Mucosa of rectum (tissue), 2 donors: ENCODE measurements at regions not wholly inside any gene's neighbourhood (a gene's known extent, or its start where the extent isn't known, plus 50 kb on each side); places are given as distances from the start of the nearest gene placed in this dataset.

ENCODE experiments used
- H3K27ac ChIP-seq, 2 donors: one replicate each; pipeline ENCODE4 v1.7.0; 2013; ENCODE audit warnings: inconsistent platforms in 2 of 2, low read depth in 2 of 2, low read length in 2 of 2
- H3K27me3 ChIP-seq, 2 donors: one replicate each; pipeline ENCODE4 v1.7.0; 2013; ENCODE audit warnings: low read length in 2 of 2; ENCODE audit not compliant: control insufficient read depth in 2 of 2, insufficient read depth in 2 of 2
- H3K36me3 ChIP-seq, 2 donors: one replicate each; pipeline ENCODE4 v1.7.0; 2013; ENCODE audit warnings: low read length in 2 of 2; ENCODE audit not compliant: control insufficient read depth in 2 of 2, insufficient read depth in 2 of 2
- H3K4me1 ChIP-seq, 2 donors: one replicate each; pipeline ENCODE4 v1.7.0; 2013; ENCODE audit warnings: low read length in 2 of 2, mild to moderate bottlenecking in 1 of 2; ENCODE audit not compliant: control insufficient read depth in 2 of 2, insufficient read depth in 2 of 2
- H3K4me3 ChIP-seq, 2 donors: one replicate each; pipeline ENCODE4 v1.7.0; 2013; ENCODE audit warnings: low read length in 2 of 2
- H3K9ac ChIP-seq, 2 donors: one replicate each; pipeline ENCODE4 v1.7.0; 2013; ENCODE audit warnings: low read length in 2 of 2, low read depth in 1 of 2, mild to moderate bottlenecking in 1 of 2
- H3K9me3 ChIP-seq, 2 donors: one replicate each; pipeline ENCODE4 v1.7.0; 2013; ENCODE audit warnings: low read length in 2 of 2; ENCODE audit not compliant: control insufficient read depth in 2 of 2
- donor health status: healthy.
- donor health status: Normal muscosa, but diverticular disease.

DNA sequence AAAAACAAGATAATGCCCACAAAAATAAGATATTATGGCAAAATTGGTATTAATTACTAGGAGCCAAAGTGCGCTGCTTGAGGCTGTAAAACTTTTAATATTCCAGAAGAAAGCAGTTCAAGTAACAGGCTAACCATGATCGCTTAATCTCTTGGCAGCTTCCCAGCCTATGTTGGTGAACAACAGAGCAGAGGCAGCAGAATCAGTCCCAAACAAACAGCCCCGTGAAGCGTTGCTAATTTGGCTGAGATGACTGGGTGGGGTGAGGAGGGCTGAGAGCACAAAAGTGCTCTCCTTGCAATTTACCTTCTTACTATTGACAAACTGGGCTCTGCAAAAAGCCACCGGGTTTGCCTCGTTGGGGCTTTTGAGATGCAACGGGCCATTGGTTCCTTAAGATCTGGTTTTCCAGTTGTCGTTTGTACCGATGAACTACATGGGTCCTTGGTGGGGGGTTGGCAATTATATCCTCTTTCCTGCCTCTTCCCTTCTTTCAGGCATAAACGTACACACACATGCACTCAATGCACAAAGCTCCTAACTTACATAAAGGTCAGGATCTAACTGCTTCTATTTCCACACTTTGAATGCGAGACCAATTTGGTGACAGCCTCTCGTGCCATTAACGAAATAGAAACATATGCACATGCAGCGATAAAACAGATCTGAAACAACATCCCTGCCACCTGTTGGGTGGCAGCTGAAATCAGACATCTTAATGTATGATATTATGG is 407.6 kb upstream of the CADM1 start:
- Histone ChIP-seq H3K4me3 (no peak overlapping the region), H3K27me3 (no peaks in the 10 kb centered on the region), H3K36me3 (no peaks in the 10 kb centered on the region), H3K27ac (no peak overlapping the region), H3K4me1 (no peaks in the 10 kb centered on the region), H3K9me3 (no peaks in the 10 kb centered on the region), H3K9ac (no peak overlapping the region)

GRCh38 chr11:115910379-115910778 is 406.2 kb upstream of the CADM1 start:
- H3K36me3 ChIP-seq: no peaks in the 10 kb centered on the region
- H3K9ac ChIP-seq: no peak overlapping the region
- H3K4me1 ChIP-seq: no peaks in the 10 kb centered on the region
- H3K4me3 ChIP-seq: no peak overlapping the region
- no peaks in the 10 kb centered on the region for H3K27me3 ChIP-seq
- H3K9me3 ChIP-seq: no peaks in the 10 kb centered on the region
- H3K27ac ChIP-seq: no peak overlapping the region

DNA sequence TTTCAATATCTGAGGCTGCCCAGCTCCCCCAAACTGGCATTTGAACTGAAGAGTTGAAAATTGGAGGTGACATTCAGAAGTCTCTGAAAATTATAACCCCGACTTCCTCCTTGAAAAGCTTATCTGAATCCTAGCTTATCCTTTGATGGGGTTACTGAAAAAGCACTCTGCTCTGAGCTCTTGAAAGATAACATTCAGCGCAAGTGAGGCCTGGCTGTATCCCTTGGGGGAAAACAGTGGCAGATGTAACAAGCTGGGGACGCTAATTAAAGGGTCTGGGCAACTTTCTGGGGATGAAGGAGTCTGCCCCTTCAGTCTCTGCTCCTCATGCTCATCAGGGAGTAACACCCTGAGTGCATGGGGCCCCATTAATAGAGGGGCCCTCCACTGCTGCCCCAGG is 402.0 kb upstream of the CADM1 start:
- Histone ChIP-seq H3K9ac (no peak overlapping the region), H3K9me3 (no peaks in the 10 kb centered on the region), H3K4me1 (no peaks in the 10 kb centered on the region), H3K4me3 (no peak overlapping the region), H3K27me3 (no peaks in the 10 kb centered on the region), H3K36me3 (no peaks in the 10 kb centered on the region), H3K27ac (no peak overlapping the region)

DNA sequence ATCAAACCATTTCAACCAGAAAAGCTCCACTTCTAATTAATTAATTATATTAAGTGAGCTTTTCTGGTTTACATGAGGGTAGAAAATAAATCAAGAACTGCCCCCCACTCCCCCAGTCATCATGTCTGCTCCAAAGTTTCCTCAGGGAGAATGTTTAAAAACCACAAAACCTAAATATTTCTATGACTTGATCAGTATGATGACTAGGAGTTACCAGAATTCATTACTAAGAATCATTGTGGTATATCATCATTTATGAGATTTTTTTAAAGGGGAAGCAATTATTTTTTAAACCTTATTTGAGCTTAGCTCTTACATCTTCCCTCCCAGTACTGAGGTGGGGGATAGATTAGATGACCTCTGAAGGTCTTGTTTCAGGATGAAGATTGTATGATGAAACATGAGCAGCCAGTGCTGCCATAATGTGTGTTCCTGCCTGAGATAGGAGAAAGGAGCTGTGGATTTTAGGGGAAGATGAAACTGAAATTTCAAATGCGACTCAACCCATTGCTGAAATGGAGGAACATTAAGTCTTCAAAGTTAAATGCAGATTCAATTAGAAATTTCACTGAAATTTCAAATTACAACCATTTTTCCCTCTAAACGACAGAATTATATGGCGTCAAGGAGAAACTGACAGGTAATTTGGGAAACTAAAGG is 401.3 kb upstream of the CADM1 start:
- Histone ChIP-seq H3K36me3 (no peaks in the 10 kb centered on the region), H3K27ac (no peak overlapping the region), H3K9ac (no peak overlapping the region), H3K4me3 (no peak overlapping the region), H3K27me3 (no peaks in the 10 kb centered on the region), H3K9me3 (no peaks in the 10 kb centered on the region), H3K4me1 (no peaks in the 10 kb centered on the region)

DNA sequence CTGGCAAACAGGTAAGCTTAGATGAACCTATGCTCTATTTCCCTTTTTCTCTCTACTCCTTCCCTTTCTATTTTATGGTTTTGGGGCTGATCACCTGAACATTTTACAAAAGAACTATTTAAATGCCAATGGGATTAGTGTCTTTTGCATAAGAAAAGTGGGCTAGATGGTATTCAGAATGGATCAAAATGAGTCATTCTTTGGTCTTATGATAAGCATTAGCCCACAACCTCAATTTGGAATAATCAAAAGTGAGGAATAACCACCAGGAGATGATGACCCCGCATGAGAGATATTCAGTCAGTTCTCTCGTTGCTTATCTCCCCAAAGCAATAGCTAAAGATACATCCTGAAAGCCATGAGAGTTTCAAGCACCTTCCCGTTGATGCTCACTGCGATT is 399.0 kb upstream of the CADM1 start:
- Histone ChIP-seq H3K27ac (no peak overlapping the region), H3K4me3 (no peak overlapping the region), H3K4me1 (no peaks in the 10 kb centered on the region)

GRCh38 chr11:115901069-115901468 is 396.9 kb upstream of the CADM1 start:
- no peak overlapping the region for H3K9ac ChIP-seq
- no peak overlapping the region for H3K27ac ChIP-seq
- H3K36me3 ChIP-seq: no peaks in the 10 kb centered on the region
- no peak overlapping the region for H3K4me3 ChIP-seq
- no peaks in the 10 kb centered on the region for H3K4me1 ChIP-seq
- H3K27me3 ChIP-seq: no peaks in the 10 kb centered on the region
- H3K9me3 ChIP-seq: no peaks in the 10 kb centered on the region

More for the DNA sequence above, 399.0 kb upstream of the CADM1 start:
- Histone ChIP-seq H3K9ac (no peak overlapping the region), H3K9me3 (no peaks in the 10 kb centered on the region), H3K27me3 (no peaks in the 10 kb centered on the region), H3K36me3 (no peaks in the 10 kb centered on the region)

GRCh38 chr11:115900111-115900510 is 395.9 kb upstream of the CADM1 start:
- H3K4me3 ChIP-seq: no peak overlapping the region
- no peaks in the 10 kb centered on the region for H3K36me3 ChIP-seq
- no peak overlapping the region for H3K27ac ChIP-seq
- no peaks in the 10 kb centered on the region for H3K9me3 ChIP-seq
- no peaks in the 10 kb centered on the region for H3K27me3 ChIP-seq
- H3K4me1 ChIP-seq: no peaks in the 10 kb centered on the region
- H3K9ac ChIP-seq: no peak overlapping the region

GRCh38 chr11:115897707-115898106 is 393.5 kb upstream of the CADM1 start:
- Histone ChIP-seq H3K9me3 (no peaks in the 10 kb centered on the region), H3K27ac (no peak overlapping the region)

DNA sequence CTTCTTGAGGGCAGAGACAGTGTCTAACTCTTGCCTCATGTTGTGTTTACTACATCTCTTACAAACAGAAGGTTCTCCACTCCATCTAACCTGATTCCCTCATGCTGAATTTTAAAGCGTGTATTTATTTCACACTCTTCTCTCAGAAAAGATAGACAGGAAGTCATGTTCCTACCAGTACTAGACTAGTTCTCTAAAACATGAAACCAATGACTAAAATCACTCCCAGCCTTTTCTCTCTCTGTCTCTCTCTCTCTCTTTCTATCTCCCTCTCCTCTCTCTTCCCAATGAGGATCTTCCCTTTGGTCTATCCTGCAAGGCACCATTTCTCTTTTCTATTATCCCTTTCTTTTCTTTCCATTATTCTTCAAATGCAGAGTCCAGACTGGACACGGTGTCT is 391.9 kb upstream of the CADM1 start:
- Histone ChIP-seq H3K4me1 (no peaks in the 10 kb centered on the region), H3K9me3 (no peaks in the 10 kb centered on the region), H3K27ac (no peak overlapping the region), H3K36me3 (no peaks in the 10 kb centered on the region), H3K4me3 (no peak overlapping the region), H3K27me3 (no peaks in the 10 kb centered on the region), H3K9ac (no peak overlapping the region)

More at GRCh38 chr11:115897707-115898106, 393.5 kb upstream of the CADM1 start:
- H3K4me3 ChIP-seq: no peak overlapping the region
- H3K27me3 ChIP-seq: no peaks in the 10 kb centered on the region
- H3K36me3 ChIP-seq: no peaks in the 10 kb centered on the region
- H3K4me1 ChIP-seq: no peaks in the 10 kb centered on the region
- H3K9ac ChIP-seq: no peak overlapping the region

- H3K27ac ChIP-seq: no peak overlapping the region
- no peaks in the 10 kb centered on the region for H3K27me3 ChIP-seq
- H3K36me3 ChIP-seq: no peaks in the 10 kb centered on the region
- H3K4me1 ChIP-seq: no peaks in the 10 kb centered on the region
- no peak overlapping the region for H3K9ac ChIP-seq
- H3K9me3 ChIP-seq: no peaks in the 10 kb centered on the region
- no peak overlapping the region for H3K4me3 ChIP-seq
These were observed 391.4 kb upstream of the CADM1 start for GRCh38 chr11:115895594-115895993.
